Adrenal gland (tissue), 5 donors: ENCODE measurements at regions not wholly inside any gene's neighbourhood (a gene's known extent, or its start where the extent isn't known, plus 50 kb on each side); places are given as distances from the start of the nearest gene placed in this dataset.

Experiments
- CTCF ChIP-seq, 6 experiments: fragments of 450-650 bp in 4 of 6; fragments of 200-600 bp in 2 of 6; sonication (generic) in 1 of 6; IDR thresholded peaks; 1 replicate in 5 of 6; 2 replicates in 1 of 6; pipeline versions ENCODE4 v1.5.1 to v1.8.0; 2016 to 2021; ENCODE audit warnings: antibody characterized with exemption in 6 of 6, mild to moderate bottlenecking in 2 of 6, moderate library complexity in 1 of 6
- POLR2A ChIP-seq, 2 donors: fragments of 450-650 bp; IDR thresholded peaks; one replicate each; pipeline ENCODE4 v1.6.1; 2017; ENCODE audit warnings: antibody characterized with exemption in 2 of 2, mild to moderate bottlenecking in 2 of 2, moderate library complexity in 1 of 2
- donor health status: DM: no; HTN: no; CAD: no.

DNA sequence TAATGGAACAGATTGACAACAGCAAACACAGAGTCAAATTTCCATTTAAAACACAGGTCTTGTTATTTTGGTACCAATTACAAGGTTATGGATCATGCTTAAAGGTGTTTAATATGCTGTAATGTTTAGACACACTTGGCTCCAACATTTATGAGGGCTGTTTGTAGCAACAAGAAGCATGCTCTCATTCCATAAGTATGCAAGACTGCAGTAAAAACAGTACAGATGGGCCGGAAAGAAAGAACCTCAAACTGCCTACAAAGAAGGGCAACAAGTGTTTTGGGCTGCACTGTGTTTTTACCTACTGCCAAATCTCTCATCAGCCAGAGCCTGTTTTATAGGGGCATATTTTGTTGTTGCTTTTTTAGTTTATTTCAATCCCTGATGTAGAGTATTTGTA is 100.5 kb upstream of the HS3ST3A1 start:
- TF ChIP-seq CTCF (IDR thresholded peaks at IDR 0.05) (no peak), POLR2A (IDR thresholded peaks at IDR 0.05) (no peak)
